IPS-NIHi7 (cell line): ENCODE measurements at regions not wholly inside any gene's neighbourhood (a gene's known extent, or its start where the extent isn't known, plus 50 kb on each side); places are given as distances from the start of the nearest gene placed in this dataset.
"Not testable (repeated sequence)": the region's sequence is repeated elsewhere in the genome, so short reads cannot be mapped to it uniquely, and the experiment has no call there.

Source experiments
- DNase-seq: peaks from one replicate; pipeline ENCODE4 v3.0.0; 2012; ENCODE audit warnings: mixed read lengths; ENCODE audit errors: extremely low spot score

DNA sequence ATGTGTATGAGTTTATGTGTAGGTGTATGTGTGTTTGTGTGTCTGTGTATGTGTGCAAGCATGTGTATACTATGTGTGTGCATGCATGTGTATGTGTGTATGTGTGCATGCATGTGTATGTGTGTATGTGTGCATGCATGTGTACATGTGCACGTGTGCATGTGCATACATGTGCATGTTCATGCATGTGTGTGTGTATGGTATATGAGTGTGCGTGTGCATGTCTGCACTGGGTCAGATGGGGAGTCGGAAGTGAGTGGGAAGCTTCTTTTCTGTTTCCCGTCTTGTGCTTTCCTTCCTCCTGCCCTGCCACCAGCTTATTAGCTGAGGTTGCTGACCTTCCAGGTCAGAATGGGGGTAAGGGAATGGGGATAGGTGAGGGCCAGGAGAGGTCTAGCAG lies 174.7 kb downstream of the MAP2K4 start:
- no peak for DNase-seq

DNA sequence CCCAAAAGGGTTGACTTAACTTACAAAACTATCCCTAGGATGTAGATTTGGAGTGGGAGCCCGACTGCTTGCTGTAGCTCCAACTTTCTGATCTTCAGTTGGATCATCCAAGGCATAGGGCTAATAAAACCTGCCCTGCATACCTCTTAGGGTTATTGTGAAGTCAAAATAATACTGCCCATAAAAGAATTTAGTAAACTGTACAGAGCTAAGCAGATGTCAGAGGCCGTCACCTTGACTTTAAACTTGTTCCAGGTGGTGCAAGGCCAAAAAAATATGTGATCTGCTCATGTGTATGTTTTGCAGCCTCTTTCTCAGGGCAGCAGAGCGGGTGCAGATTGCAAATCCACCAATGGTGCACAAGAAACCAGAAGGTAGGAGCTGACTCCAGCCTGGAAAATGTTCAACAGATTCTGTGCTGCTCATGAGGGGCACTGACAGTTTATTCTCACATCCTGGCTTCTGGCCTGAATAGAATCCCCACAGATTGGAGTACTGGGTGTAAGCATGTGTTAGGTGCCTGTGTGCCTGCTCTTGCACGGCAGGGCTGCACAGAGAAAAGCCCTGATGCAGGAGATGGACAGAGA lies 180.7 kb downstream of the MAP2K4 start:
- DNase-seq = no peak

GRCh38 chr17:12209632-12210191 lies 189.0 kb downstream of the MAP2K4 start:
- no peak for DNase-seq

DNA sequence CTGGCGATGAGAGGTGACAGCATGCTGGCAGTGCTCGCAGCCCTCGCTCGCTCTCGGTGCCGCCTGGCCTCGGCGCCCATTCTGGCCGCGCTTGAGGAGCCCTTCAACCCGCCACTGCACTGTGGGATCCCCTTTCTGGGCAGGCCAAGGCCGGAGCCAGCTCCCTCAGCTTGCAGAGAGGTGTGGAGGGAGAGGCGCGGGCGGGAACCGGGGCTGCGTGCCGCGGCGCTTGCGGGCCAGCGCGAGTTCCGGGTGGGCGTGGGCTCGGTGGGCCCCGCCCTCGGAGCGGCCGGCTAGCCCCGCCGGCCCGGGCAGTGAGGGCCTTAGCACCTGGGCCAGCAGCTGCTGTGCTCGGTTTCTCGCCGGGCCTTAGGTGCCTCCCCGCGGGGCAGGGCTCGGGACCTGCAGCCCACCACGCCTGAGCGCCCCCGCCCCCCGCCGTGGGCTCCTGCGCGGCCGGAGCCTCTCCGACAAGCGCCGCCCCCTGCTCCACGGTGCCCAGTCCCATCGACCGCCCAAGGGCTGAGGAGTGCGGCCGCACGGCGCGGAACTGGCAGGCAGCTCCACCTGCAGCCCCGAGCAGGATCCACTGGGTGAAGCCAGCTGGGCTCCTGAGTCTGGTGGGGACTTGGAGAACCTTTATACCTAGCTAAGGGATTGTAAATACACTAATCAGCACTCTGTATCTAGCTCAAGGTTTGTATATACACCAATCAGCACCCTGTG lies 200.2 kb downstream of the MAP2K4 start:
- DNase-seq = not testable (repeated sequence)

DNA sequence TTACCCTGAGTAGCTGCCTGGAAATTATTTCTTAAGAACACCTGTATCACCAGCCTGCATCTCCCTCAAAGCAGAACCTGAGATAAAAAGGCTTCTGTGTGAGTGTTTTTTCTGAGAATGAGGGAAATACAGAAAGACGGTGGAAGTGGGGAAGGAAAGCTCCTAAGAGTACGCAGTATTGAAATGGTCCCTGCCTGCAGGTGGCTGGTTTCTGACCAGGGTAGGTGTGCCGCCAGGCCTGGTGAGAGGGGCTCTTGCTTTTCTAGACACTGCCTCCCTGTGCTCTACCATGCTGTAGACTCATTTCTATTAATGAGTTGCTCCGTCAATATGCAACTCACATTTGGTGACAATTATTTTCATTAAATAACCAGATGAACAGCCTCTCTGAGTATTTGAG lies 201.7 kb downstream of the MAP2K4 start:
- no peak for DNase-seq

- no peak for DNase-seq
Observed at GRCh38 chr17:12227547-12227946, 206.9 kb downstream of the MAP2K4 start.

- no peak for DNase-seq
Observed at GRCh38 chr17:12229335-12229734, 208.7 kb downstream of the MAP2K4 start.

DNA sequence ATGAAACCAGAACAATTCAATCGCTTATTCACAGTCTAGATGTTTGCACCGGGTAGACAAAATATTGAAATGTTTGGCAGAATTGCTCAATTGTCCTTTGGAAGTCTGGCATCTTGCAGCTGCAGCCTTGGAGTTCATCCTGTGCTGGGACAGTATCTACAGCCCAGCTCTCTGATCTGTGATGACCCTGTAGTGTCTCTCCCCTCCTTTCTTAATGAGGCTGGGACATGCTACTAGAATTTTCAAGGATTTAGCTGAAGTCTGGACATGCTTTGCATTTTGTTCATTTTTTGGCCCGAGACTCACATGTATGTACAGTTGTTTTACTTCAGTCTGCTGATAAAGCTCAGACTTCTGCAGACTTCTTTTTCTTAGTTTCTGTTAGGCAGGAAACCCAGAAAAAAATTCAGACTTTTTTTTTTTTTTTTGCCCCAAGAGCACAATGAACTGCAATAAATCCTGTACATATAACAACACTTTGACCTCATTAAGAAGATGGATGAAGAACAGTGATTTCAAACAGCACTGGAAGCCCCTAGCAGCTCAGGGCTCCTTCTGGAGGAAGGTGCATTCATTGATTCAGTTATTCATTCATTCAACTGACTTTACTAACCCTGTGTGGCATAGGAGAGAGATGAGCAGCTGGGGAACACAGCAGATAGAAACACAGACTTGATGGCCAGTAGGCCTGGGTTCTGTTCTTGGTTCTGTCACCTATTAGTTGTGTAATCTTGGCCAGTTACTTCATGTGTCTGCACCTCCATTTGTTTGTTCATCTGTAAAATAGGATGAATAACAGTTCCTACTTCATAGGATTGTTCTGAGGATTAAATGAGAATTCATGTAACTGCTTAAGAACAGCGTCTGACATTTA lies 210.0 kb downstream of the MAP2K4 start:
- no peak for DNase-seq

GRCh38 chr17:12231355-12231682 lies 210.6 kb downstream of the MAP2K4 start:
- peak; percentile 28 for DNase-seq

GRCh38 chr17:12239021-12239420 lies 218.3 kb downstream of the MAP2K4 start:
- DNase-seq = not testable (repeated sequence)

- no peak for DNase-seq
Observed at GRCh38 chr17:12242345-12242954, 221.8 kb downstream of the MAP2K4 start.

- DNase-seq = no peak
Observed at GRCh38 chr17:12247761-12248160, 227.1 kb downstream of the MAP2K4 start.

- no peak for DNase-seq
Observed at GRCh38 chr17:12250973-12251372, 230.3 kb downstream of the MAP2K4 start.

- DNase-seq = no peak
Observed at GRCh38 chr17:12252462-12252861, 231.8 kb downstream of the MAP2K4 start.

- DNase-seq = no peak
Observed at GRCh38 chr17:12254460-12254859, 233.8 kb downstream of the MAP2K4 start.

DNA sequence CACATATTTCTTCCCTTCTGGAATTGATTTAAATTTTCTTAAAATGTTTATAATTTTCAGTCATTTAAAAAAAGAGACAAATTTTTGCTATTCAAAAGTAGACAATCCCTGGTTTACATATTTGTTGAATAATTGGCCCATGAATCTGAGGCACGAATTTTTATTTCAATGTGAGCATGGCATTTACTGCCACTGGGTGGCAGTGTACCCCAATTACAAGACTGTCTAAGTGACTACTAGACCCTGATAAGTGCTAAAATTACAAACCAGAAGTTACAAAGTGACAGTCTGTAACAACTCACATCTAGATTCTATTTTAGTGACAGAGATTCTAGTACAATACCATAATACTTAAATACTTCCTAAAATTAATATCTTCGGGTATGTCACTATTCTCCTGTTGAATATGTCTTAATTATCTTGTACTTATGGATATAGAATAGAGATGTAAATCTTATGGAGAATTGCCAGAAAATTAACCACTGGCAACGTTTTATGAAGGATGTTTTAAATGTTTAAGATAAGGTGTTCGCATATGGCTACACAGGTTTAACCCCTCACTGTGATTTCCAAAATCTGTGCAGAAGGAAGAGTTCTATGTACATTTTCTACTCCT lies 235.8 kb downstream of the MAP2K4 start:
- peak; percentile 61 for DNase-seq

DNA sequence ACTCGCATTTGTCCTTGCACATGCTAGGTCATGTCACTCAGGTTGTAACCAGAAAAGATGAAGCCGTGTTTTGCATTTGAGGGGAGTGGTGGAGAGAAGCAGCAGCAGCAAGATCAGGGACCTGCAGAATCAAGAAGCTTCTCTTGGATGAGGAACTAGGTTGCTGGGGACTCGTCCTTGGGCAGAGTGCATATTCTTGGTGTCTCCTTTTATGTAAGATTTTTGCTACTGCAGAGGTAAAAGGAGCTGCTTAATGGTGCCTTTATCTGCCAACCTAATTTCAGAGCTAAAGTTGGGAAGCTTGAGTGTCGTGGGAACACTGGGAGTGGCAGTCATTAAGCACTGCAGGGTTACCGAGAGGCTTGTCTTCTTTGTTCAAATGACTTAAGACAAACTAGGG lies 236.5 kb downstream of the MAP2K4 start:
- no peak for DNase-seq

- DNase-seq = no peak
Observed at GRCh38 chr17:12261354-12261753, 240.7 kb downstream of the MAP2K4 start.

DNA sequence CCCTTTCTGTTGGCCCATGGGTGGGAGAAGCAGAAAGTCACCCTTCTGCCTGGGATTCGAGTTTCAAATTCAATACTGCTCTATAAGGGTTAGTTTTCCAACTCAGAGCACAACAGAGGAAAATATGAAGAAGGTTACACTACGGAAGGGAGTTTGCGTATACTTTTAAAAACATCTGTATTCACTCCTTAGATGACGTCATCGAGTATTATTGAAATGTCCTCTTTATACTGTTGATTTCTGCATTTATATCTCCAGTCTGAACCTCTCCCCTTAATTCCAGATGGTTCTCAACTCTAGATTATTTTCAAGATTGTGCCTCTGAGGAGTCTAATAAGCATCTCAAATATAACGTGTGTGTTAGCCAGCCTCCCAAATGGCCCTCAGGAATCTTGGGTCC lies 249.1 kb downstream of the MAP2K4 start:
- no peak for DNase-seq

GRCh38 chr17:12277827-12278226 lies 257.1 kb downstream of the MAP2K4 start:
- DNase-seq = no peak

GRCh38 chr17:12282056-12282455 lies 261.4 kb downstream of the MAP2K4 start:
- DNase-seq = no peak

DNA sequence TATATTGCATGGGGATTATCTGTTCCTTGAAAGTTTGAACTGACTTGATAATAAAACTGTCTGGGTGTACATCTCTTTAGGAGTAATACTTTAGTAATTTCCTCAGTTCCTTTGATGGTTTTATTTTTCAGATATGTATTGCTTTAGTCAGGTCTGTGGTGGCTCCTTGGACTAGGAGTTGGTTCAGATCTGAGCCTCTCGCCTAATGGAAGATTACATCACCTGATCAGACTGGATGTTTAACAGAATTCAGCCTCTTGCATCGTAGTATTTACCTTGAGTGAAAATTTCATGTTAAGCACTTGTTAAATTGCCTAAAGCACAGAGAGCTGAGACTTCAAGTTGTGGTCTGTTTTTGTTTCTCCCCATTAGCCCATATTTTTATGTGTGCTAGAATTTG lies 267.3 kb downstream of the MAP2K4 start:
- DNase-seq = no peak
